K562 (cell line): ENCODE measurements at regions not wholly inside any gene's neighbourhood (a gene's known extent, or its start where the extent isn't known, plus 50 kb on each side); places are given as distances from the start of the nearest gene placed in this dataset.

ENCODE experiments used
- ATAC-seq: fragments of 200-7000 bp; cut with Tn5 transposase; 3 replicates; pipeline ENCODE4 v1.9.1; 2020; ENCODE audit warnings: moderate library complexity
- BruUV-seq: library from RNA; stranded (reverse); fragments of 400-500 nt; replicated peaks from 2 replicates; lab custom pipeline; 2021; lab: Mats Ljungman, UMichigan
- CTCF ChIA-PET: fragments of 300-600 bp; formaldehyde crosslinking; extraction: SDS; loops from one replicate; lab custom pipeline; 2021; ENCODE audit warnings: low intra/inter-chr PET ratio; lab: Yijun Ruan, JAX
- POLR2A ChIA-PET: fragments of 300-600, 350-650 bp; sonication (Branson Sonifier 250); formaldehyde crosslinking; extraction: SDS; loops from one replicate; lab custom pipeline; 2021; ENCODE audit warnings: antibody characterized with exemption, inconsistent platforms; lab: Yijun Ruan, JAX
- DNase-seq, 4 experiments: peaks; one replicate each; pipeline versions ENCODE4 v3.0.0 to v3.0.0-alpha.2; 2011 to 2018; ENCODE audit warnings: low spot score in 3 of 4, mixed read lengths in 3 of 4; ENCODE audit errors: extremely low read depth in 1 of 4
- FAIRE-seq: peaks from 2 replicates; lab custom pipeline; 2011; peaks lifted over from hg19 to GRCh38; lab: Jason Lieb, UNC
- H2AFZ ChIP-seq: 2 replicates; pipeline ENCODE4 v1.6.0; 2011; ENCODE audit warnings: low read depth, low read length, control low read depth, inconsistent platforms
- H3K27ac ChIP-seq: fragments of 200-600 bp; 3 replicates; pipeline ENCODE4 v1.8.0; 2011; ENCODE audit warnings: low read depth, mild to moderate bottlenecking, control low read depth, inconsistent platforms, low read length, moderate library complexity, mixed read lengths; ENCODE audit errors: extremely low read depth
- H3K27me3 ChIP-seq, 2 experiments: fragments of 300-600 bp in 1 of 2; 2 replicates in 1 of 2; 3 replicates in 1 of 2; pipeline versions ENCODE4 v1.6.0 to v1.8.0; 2011; ENCODE audit warnings: inconsistent platforms in 2 of 2, low read length in 2 of 2, mild to moderate bottlenecking in 1 of 2, mixed read lengths in 1 of 2, moderate library complexity in 1 of 2; ENCODE audit not compliant: control insufficient read depth in 2 of 2, insufficient read depth in 2 of 2
- H3K36me3 ChIP-seq: fragments of 300-600 bp; 3 replicates; pipeline ENCODE4 v1.8.0; 2011; ENCODE audit warnings: mild to moderate bottlenecking, low read length, inconsistent platforms; ENCODE audit not compliant: control insufficient read depth, insufficient read depth
- H3K4me1 ChIP-seq, 2 experiments: fragments of 200-600 bp in 1 of 2; replicated peaks in 1 of 2; 2 replicates in 1 of 2; 3 replicates in 1 of 2; pipeline versions ENCODE4 v1.5.1 to v1.8.0; 2011; ENCODE audit warnings: inconsistent platforms in 2 of 2, low read length in 2 of 2, mild to moderate bottlenecking in 1 of 2, mixed read lengths in 1 of 2, moderate library complexity in 1 of 2; ENCODE audit not compliant: control insufficient read depth in 2 of 2, insufficient read depth in 2 of 2
- H3K4me2 ChIP-seq: 2 replicates; pipeline ENCODE4 v1.6.1; 2011; ENCODE audit warnings: low read length, control low read depth, inconsistent platforms, mixed read lengths; ENCODE audit not compliant: insufficient read depth
- H3K4me3 ChIP-seq: fragments of 200-600 bp; sonication (generic), shearing (Covaris generic); 2 replicates; pipeline ENCODE4 v1.5.1; 2016; ENCODE audit warnings: control low read depth, inconsistent platforms
- H3K79me2 ChIP-seq: fragments of 200-600 bp; 3 replicates; pipeline ENCODE4 v1.8.0; 2011; ENCODE audit warnings: low read length, inconsistent platforms; ENCODE audit not compliant: control insufficient read depth, insufficient read depth
- H3K9ac ChIP-seq, 2 experiments: 2 replicates each; pipeline versions ENCODE4 v1.6.0 to v1.6.1; 2011; ENCODE audit warnings: low read depth in 2 of 2, low read length in 2 of 2, control low read depth in 1 of 2, inconsistent platforms in 1 of 2, mild to moderate bottlenecking in 1 of 2, mixed read lengths in 1 of 2; ENCODE audit not compliant: insufficient read depth in 1 of 2
- H3K9me1 ChIP-seq: one replicate; pipeline ENCODE4 v1.6.0; 2011; ENCODE audit warnings: inconsistent platforms, mild to moderate bottlenecking, low read length, moderate library complexity; ENCODE audit not compliant: control insufficient read depth, insufficient read depth
- H3K9me3 ChIP-seq: replicated peaks from 2 replicates; pipeline ENCODE4 v1.5.1; 2011; ENCODE audit warnings: low read depth, low read length, inconsistent platforms; ENCODE audit not compliant: control insufficient read depth, insufficient read depth
- H4K20me1 ChIP-seq: replicated peaks from 2 replicates; pipeline ENCODE4 v1.6.1; 2011; ENCODE audit warnings: low read length, inconsistent platforms, mixed read lengths; ENCODE audit not compliant: control insufficient read depth, insufficient read depth
- BMI1 ChIP-seq: fragments of 150-350 bp; IDR thresholded peaks from 2 replicates; pipeline ENCODE4 v1.6.1; 2014; ENCODE audit warnings: low read length
- CBFA2T3 ChIP-seq: fragments of 450-650 bp; IDR thresholded peaks from 2 replicates; pipeline ENCODE4 v1.6.1; 2017
- NBN ChIP-seq: fragments of 450-650 bp; IDR thresholded peaks from 2 replicates; pipeline ENCODE4 v1.6.1; 2016; ENCODE audit warnings: low read depth, mild to moderate bottlenecking
- NFE2L1 ChIP-seq: fragments of 450-650 bp; IDR thresholded peaks from 2 replicates; pipeline ENCODE4 v1.6.1; 2016; ENCODE audit warnings: missing genetic modification characterization, low read depth, mild to moderate bottlenecking, missing compliant biosample characterization, moderate library complexity, borderline replicate concordance
- NR1H2 ChIP-seq: sonication (generic); formaldehyde crosslinking; IDR thresholded peaks from 2 replicates; pipeline ENCODE4 v1.4.0; 2020; ENCODE audit warnings: mild to moderate bottlenecking, missing genetic modification reagents
- PML ChIP-seq: IDR thresholded peaks from 2 replicates; pipeline ENCODE4 v1.6.1; 2012; ENCODE audit warnings: low read length, inconsistent platforms
- PURB ChIP-seq: sonication (generic); formaldehyde crosslinking; IDR thresholded peaks from 2 replicates; pipeline ENCODE4 v1.9.0; 2021; ENCODE audit warnings: low read depth, mild to moderate bottlenecking, missing genetic modification reagents
- SP2 ChIP-seq: IDR thresholded peaks from 2 replicates; pipeline ENCODE4 v1.6.1; 2011; ENCODE audit warnings: mild to moderate bottlenecking, low read depth, low read length, moderate library complexity; ENCODE audit not compliant: poor library complexity, severe bottlenecking; ENCODE audit errors: extremely low read depth
- STAT5A ChIP-seq: IDR thresholded peaks from 2 replicates; pipeline ENCODE4 v1.6.1; 2012; ENCODE audit warnings: low read length, inconsistent platforms, borderline replicate concordance
- U2AF2 ChIP-seq: fragments of 200-400 bp; formaldehyde crosslinking; optimal IDR thresholded peaks from 2 replicates; pipeline ENCODE3; 2017; ENCODE audit warnings: low read depth, mild to moderate bottlenecking, low read length
- ZNF124 ChIP-seq: sonication (generic); formaldehyde crosslinking; IDR thresholded peaks from 2 replicates; pipeline ENCODE4 v1.8.1; 2022; ENCODE audit warnings: missing genetic modification reagents
- WGBS: fragments of 100-300 bp; shearing (Covaris generic); methylation state at CpG from one replicate; pipeline ENCODE4 v1.1.6; 2016; ENCODE audit warnings: low coverage, mixed read lengths; ENCODE audit not compliant: insufficient coverage; ENCODE audit errors: missing lambda C conversion rate; 5-methylcytosine and 5-hydroxymethylcytosine counted together
- in situ Hi-C: fragments of 300-500 bp; cut with MboI; formaldehyde crosslinking; loops from 4 replicates; pipeline ENCODE4 v1.15.0; 2018; ENCODE audit warnings: inconsistent platforms, mixed read lengths
- intact Hi-C: fragments of 100-400 bp; cut with micrococcal nuclease; formaldehyde crosslinking; loops from 2 replicates; pipeline ENCODE4 v1.14.2; 2022
- TF ChIP-seq, protein P1 (sequence below): fragments of 450-650 bp; conservative IDR thresholded peaks from 2 replicates; pipeline ENCODE4 v1.6.1; 2016; ENCODE audit warnings: missing genetic modification characterization, low read depth, mild to moderate bottlenecking, missing compliant biosample characterization, moderate library complexity
- TF ChIP-seq, protein P2 (sequence below): IDR thresholded peaks from 2 replicates; pipeline ENCODE4 v1.6.1; 2012; ENCODE audit warnings: low read depth, low read length, improper control_type of control experiment, borderline replicate concordance
- TF ChIP-seq, protein P3 (sequence below): IDR thresholded peaks from 2 replicates; pipeline ENCODE4 v1.6.1; 2011; ENCODE audit warnings: borderline replicate concordance, low read depth, mild to moderate bottlenecking, moderate library complexity, low read length; ENCODE audit not compliant: insufficient read depth, poor library complexity, severe bottlenecking

DNA sequence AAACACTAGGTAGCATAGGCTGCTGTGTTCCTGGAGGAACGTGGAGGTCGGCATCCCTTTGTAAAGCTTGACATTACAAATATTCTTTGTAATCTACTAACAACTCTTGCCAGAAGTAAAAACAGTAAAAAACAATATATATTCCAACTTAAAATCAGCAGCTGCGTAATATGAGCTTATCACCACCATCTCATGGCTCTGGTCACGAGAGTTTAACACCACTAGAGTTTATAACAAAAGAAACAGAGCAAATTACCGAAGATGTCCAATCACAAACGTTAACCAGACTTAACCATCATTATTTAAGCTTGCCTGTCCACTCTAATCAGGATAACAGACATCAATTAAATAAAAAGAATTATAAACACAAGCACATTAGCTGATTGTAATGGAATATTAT is 236.7 kb downstream of the PCDH7 start:
- CTCF ChIA-PET, result no interaction called here
- Histone ChIP-seq H3K9me3 (no peaks in the 10 kb centered on the region), H3K4me2 (no peak overlapping the region), H3K36me3 (no peaks in the 10 kb centered on the region), H3K79me2 (no peaks in the 10 kb centered on the region), H3K27me3 (no peaks in the 10 kb centered on the region), H3K4me3 (no peak overlapping the region), H3K27ac (no peak overlapping the region), H3K4me1 (no peaks in the 10 kb centered on the region), H3K9ac (no peak overlapping the region), H2AFZ (no peak overlapping the region), H3K9me1 (no peaks in the 10 kb centered on the region), H4K20me1 (no peaks in the 10 kb centered on the region)
- no TSS peak for BruUV-seq
- POLR2A ChIA-PET, result no interaction called here
- 0% methylated on average over 6 of the region's 6 CpGs for WGBS
- DNase-seq, result no peak
- in situ Hi-C loops, result no loop called here
- intact Hi-C loops, result no loop called here
- FAIRE-seq, result no peak
- ATAC-seq, result no peak
- TF ChIP-seq PURB, result no peak
- TF ChIP-seq, protein P1, sequence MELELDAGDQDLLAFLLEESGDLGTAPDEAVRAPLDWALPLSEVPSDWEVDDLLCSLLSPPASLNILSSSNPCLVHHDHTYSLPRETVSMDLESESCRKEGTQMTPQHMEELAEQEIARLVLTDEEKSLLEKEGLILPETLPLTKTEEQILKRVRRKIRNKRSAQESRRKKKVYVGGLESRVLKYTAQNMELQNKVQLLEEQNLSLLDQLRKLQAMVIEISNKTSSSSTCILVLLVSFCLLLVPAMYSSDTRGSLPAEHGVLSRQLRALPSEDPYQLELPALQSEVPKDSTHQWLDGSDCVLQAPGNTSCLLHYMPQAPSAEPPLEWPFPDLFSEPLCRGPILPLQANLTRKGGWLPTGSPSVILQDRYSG (tag), result no peak
- TF ChIP-seq PML, result no peak
- no peak for TF ChIP-seq BMI1
- TF ChIP-seq U2AF2, result no peak
- no peak for TF ChIP-seq ZNF124 (CRISPR knock-in tag)
- no peak for TF ChIP-seq CBFA2T3
- no peak for TF ChIP-seq NR1H2
- TF ChIP-seq, protein P2, sequence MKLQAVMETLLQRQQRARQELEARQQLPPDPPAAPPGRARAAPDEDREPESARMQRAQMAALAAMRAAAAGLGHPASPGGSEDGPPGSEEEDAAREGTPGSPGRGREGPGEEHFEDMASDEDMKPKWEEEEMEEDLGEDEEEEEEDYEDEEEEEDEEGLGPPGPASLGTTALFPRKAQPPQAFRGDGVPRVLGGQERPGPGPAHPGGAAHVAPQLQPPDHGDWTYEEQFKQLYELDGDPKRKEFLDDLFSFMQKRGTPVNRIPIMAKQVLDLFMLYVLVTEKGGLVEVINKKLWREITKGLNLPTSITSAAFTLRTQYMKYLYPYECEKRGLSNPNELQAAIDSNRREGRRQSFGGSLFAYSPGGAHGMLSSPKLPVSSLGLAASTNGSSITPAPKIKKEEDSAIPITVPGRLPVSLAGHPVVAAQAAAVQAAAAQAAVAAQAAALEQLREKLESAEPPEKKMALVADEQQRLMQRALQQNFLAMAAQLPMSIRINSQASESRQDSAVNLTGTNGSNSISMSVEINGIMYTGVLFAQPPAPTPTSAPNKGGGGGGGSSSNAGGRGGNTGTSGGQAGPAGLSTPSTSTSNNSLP, result no peak
- no peak for TF ChIP-seq NBN
- no peak for TF ChIP-seq SP2
- TF ChIP-seq NFE2L1 (tag), result no peak
- TF ChIP-seq STAT5A, result no peak
- TF ChIP-seq, protein P3, sequence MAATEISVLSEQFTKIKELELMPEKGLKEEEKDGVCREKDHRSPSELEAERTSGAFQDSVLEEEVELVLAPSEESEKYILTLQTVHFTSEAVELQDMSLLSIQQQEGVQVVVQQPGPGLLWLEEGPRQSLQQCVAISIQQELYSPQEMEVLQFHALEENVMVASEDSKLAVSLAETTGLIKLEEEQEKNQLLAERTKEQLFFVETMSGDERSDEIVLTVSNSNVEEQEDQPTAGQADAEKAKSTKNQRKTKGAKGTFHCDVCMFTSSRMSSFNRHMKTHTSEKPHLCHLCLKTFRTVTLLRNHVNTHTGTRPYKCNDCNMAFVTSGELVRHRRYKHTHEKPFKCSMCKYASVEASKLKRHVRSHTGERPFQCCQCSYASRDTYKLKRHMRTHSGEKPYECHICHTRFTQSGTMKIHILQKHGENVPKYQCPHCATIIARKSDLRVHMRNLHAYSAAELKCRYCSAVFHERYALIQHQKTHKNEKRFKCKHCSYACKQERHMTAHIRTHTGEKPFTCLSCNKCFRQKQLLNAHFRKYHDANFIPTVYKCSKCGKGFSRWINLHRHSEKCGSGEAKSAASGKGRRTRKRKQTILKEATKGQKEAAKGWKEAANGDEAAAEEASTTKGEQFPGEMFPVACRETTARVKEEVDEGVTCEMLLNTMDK, result no peak
